HK-2 (cell line): ENCODE measurements at regions not wholly inside any gene's neighbourhood (a gene's known extent, or its start where the extent isn't known, plus 50 kb on each side); places are given as distances from the start of the nearest gene placed in this dataset.

Experiments
- DNase-seq: peaks from one replicate; pipeline ENCODE4 v3.0.0-alpha.2; 2018; ENCODE audit not compliant: unreplicated experiment

DNA sequence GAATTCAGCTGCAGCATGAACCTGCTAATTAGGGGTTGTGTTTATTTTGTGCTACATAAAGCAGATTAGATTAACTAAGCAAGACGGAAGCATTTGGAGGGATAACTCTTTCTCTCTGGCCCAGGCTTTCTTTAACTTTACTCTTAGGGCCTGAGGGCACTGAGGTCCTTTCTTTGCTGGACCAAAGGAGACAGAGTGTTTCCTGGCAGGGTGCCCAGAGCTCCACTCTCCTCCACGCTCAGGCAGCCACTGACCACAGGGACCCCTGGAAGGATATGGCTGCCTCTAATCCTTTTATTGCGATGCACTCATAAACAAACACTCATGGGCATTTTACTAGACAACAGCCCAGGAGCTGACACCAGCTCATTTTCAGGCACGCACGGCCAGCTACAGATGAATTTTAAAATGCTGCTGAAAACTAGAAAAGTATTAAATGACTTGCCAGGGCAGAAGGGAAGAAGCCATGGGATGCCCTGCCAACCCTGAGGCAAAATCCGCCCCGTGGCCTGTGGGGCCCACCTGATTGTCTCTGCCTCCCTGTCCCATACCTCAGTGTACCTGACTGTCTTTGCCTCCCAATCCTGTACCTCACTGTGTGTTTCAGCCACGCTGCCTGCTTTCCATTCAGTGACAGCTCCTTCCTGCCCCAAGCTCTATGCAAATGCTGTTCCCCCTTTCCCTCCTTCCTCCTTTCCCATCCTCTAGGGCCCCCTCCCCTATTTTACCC lies 192.6 kb upstream of the NAV2 start:
- DNase-seq: no peak

DNA sequence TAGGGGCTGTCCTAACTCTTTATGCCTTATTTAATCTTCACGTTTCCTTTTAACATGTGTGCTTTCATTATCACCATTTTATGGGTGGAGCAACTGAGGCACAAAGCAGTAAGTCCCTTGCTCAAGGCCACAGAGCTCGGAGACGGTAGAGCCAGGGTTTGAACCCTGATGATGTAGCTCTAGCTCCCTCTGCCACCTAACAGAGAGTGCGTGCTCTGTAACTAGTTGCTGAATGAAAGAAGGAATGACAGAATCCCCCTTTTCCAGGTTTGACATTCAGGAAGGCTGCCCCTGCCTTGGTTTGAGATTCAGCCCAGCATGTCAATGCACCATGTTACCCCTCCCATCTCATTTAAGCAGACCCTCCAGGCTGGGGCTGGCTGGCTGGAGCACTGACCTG lies 193.3 kb upstream of the NAV2 start:
- DNase-seq: no peak

DNA sequence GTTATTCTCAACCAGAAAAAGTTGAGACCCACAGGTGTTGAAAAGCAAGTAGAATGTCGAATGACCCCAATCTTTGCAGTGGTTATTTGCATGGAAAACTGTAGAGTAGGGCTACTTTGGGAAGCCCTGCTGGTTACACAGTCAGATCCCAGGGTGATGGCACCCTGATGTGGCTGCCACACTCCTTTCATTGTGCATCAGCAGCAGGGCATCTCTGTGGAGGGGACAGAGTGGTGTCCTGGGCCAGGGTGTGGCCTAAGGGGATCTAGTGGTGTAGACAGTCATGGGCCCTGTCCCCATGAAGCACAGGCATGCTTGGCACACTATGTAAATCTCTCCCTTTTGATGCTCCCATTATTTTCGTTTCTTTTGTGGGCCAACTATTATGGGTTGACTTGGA lies 199.4 kb upstream of the NAV2 start:
- no peak for DNase-seq

DNA sequence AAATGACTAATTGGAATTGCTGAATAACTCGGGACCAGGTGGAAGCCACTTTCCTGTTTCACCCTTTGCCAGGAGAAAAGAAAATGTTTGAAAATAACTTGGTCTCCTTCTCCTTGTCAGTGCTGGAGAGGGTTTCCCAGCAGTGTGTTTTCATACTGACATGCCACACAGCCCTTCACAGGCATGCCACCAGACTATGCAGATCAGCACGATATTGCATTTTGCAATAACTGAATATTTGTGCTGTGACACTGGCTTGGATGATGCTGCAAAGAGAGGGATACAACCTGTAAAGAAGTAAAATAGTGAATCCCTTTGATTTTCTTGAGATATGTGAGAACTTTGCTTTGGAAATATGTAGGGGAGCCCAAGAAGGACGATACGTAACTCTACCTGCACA lies 200.0 kb upstream of the NAV2 start:
- DNase-seq: no peak

DNA sequence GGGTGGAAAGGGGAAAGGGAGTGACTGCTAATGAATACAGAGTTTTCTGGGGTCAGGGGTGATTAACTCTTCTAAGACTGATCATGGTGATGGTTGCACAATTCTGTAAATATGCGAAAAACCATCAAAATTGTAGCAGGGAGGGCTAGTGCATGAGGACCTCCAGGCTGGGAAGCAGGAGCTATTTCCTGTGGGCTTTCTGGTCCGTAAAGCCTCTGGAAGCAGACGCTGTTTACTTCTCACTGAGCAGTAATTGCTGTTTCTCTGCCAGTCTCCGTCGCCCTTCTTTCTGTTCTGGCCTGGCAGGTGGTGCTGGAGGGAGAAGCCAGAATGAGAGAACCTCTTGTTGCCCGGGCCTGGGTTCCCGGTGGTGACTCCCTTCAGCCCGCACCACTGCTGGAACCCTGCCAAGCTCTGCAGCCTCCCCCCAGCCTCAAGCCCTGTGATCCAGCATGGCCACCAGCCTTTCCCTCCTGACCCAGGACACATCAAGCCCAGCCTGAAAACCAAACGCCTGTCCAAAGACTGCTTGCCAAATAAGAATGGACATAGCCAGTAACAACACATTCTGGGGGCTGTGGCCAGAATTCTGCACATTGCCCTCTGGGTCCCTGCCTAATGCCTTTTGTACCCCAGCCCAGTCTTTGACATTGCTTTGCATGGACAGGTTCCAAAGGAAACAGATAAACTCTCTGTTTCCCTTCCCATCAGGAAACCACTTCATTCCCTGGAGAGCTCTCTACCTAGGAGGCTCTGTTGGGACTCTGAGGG lies 201.0 kb upstream of the NAV2 start:
- DNase-seq: no peak

DNA sequence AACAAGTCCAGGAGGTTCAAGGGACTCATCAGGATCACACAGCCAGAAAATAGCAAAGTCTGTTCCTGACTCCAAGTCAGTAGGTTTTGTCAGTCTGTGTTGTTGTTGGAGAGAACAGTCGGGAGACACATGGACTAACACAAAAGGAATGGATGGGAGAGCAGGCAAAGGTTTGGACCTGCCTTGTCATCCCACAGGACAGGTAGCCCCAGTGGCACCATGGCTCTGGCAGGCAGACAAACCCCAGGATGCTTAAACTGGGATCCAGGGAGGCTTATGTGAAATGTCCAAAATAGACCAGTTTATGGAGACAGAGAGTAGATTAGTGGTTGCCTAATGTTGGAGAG lies 201.6 kb upstream of the NAV2 start:
- no peak for DNase-seq

DNA sequence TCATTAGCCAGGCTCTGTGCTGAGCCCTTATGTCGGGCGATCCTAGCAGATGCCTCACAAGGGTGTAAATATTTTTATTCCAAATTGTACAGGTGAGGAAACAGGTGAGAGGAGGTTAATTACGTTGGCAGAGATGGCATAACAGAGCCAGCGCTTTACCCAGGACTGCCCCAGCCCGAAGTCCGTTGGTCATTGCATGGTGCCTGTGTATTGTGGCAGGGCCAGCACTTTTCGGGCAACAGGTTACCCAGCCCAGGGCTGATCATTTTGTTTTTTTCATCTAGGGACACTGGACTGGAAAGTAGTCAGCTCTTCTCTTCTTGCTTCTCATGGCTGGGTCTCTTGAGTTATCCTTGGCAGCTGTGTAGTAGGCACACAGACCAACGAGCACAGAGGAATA lies 202.2 kb upstream of the NAV2 start:
- no peak for DNase-seq

DNA sequence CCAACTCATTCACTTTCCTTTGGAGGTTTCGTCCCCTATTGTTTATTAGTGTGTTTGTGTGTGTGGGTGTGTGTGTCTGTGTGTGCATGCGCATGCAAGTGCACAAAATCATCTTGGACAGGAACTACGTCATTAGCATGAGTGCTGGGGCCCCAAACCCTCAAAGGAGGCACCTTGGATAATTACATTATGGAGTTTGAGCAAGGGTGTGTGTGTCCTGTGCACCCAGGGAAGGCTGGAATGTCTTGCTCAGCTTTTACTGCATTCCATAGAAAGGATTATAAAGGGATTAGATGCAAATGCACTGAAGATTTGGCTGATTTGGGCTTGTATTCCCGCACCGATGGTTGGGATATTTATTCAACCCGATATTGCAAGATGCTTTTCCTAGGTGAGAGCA lies 203.4 kb upstream of the NAV2 start:
- no peak for DNase-seq

DNA sequence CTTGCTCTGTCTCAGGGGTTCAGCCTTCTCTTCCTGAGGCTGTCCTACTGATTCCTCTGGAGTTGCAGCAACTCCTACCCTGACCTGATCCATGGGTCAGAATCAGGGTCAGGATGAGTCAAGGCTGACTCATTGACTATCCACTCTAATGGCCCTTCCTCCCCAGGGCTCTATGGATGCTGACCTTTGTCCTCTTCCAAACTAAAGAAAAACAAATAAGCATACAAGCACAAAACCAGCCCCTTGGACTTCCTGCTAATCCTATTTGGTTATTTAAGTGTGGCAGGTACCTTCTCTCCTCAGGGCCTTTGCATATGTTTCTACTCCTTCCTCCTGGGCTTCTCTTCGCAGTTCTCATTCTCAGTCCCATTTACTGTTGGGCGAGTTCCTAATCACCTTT lies 204.5 kb upstream of the NAV2 start:
- DNase-seq: no peak

DNA sequence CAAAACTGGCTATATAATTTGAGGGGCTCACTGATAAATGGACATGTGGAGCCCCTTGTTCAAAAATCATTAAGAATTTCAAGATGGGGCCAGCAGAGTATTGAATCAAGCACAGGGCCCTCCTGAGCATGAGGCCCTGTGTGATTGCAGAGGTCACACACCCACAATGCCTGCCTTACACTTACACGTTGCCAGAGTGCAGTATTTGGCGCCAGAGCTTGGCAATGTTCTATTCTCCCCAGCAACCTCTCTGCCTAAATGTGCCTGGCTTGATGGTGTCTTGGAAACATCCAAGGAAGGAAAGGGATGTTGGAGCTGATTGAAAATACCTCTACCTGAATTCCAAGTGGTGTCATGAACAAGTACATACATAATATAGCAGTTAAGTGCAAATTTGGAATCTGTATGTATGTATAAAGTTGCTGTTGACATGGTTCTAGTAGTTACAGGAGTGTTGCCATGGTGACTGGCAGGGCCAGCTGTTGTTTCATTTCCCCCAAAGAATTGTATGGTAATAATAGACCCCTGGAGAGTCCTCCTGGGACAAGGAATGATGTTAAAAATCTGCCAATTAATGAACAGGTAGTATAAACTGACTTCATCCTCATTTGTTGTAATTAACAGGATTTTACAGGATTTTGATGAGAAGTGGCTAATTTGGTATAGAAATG lies 205.7 kb upstream of the NAV2 start:
- DNase-seq: no peak

DNA sequence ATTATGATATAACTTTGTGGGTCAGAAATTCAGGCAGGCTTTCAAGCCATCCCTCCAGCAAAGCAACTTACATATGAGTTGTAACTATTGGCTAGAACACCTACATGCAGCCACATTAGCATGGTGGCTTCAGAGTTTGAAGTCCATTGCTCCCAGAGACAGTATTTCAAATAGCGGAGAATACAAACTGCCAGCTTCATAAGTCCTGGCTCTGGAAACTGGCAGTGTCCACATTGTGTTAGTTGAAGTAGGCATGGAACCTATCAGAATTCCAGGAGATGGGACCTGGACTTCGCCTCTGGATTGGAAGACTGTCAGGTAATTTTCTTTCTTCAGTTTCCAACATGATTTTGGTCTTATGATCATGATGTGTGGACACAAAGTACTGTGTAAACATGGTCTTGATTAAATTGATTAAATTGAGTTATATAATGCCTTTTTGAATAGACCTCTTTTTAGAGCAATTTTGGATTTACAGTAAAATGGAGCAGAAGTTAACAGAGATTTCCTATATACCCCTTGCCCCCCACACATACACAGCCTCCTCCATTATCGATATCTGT lies 209.9 kb upstream of the NAV2 start:
- no peak for DNase-seq

DNA sequence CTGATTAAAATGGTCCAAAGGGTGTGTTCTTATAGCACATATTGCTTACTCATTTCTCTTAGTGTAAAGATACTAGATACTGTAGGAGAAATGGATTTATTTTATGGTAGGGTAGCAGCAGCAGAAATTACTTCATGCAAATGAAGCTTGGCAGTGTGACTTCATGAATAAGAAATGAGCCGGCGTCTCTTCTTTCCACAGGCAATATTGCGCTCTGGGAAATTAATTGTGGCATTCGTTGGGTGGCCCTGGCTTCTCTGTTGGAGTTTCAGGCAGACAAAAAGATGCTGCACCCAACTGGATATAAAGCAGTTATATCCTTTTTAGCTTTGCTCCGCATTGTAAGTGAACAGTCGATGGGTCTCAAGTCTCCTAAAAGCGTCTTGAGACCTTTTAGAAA lies 211.0 kb upstream of the NAV2 start:
- no peak for DNase-seq

DNA sequence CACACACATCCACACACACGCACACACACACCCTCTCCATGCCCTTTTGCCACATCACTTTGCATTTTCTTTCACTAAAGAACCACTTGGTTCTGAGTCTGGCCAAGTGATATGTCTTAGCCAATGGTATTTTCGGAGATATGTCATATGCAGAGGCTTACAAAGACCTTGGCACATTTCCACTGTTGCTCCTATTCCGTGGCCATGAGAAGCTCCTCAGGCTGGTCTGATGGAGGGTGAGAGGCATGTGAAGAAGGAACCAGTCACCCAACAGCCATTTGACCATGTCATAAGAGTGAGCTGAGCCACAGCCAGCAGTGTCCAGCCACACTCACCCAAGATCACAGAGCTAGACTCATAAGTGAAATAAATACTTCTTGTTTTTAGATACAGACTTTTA lies 212.6 kb upstream of the NAV2 start:
- no peak for DNase-seq

DNA sequence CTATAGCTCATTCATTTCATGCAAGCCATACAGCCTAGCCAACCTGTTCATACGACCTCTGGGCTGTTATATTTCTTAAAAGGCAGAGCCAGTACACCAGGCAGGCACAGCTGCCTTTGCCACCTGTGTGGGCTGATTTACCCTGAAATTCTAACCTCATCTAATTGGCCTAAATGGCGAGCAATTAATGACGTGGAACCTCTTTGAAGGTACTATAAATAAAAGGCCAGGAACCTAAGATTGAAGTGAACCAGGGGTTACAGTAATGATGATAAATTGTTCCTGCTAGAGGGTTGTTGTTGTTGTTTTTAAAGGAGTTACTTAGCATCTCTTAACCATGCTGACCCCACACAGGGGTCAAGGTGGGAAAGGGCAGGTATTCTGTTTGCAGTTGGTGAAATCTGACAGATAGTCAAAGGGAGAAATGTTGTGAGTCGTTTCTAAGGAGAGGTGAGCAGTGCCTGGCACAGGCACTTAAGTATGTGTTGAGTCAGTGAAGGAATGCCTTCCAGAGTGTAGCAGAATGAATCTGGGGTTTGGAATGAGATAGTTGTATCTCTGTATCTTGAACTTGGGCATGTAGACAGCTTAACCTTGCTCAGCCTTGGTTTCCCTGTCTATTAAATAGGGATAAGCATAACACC lies 213.5 kb upstream of the NAV2 start:
- no peak for DNase-seq

DNA sequence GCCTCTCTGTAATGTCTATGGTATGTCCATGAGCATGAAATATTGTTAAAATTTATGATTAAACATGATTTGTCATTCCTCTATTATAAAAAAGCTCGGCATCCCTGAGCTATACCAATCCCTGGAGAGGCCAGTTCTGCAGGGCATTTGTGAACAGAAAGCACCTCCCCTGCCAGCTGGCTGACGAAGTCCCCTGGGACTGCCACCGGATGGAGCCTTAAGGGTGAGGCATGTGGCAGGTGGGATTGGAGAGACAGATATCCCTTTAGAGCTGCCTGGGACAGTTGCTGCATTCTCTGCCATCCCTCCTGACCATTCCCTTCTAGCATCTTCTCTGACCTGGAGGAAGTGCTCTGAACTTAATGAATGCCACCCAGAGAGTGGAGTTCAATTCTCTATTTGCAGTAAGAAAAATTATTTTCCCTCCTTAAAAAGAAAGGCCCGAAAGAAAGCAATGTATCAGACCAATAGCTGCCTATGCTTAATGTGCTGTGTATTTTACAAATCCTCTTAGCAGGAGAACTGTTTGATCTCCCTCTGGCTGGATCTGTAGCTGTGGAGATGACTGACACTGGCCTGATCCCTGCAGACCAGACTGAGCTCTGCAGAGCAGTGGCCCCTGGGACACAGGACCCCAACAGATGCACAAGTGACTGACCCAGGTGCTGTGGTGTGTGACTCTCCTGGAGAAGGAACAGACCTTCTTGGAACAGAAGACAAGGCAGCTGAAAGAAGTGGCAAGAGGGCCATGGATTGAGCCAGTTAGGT lies 219.0 kb upstream of the NAV2 start:
- no peak for DNase-seq

DNA sequence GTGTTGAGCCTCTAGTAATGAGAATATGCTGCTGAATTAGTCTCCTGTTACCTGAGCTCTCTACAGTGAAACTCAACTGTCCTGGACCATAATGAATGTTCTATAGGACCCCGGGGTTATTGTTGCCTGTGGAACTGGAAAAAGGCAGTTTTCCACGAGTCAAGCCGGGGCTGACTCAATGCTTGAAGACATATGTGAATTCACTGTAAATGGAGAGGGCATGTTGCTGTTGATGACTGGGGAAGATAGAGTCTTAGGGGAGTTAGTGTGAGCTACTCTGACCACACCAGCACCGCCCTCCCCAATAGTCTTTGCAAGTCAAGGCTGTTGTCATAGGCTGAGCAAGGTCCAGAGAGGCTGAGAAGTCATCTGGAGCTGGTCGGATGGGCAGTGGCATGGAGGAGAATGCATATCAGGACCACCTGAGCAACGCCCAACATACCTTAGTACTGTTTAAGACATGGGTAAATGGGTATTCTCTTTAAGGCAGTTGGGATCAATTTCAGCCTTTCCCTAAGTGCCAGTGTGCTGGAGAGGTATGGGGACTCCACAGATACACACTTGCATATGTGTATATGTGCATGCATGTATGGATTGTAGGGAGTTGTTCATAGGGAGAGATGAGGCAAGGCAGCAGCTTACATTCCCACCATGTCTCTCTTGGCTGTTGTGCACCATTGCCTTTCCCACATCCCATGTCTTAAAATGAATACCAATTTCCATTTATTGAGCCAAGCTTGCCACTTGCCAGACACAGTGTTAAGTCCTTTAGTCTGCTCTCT lies 230.1 kb upstream of the NAV2 start:
- no peak for DNase-seq

DNA sequence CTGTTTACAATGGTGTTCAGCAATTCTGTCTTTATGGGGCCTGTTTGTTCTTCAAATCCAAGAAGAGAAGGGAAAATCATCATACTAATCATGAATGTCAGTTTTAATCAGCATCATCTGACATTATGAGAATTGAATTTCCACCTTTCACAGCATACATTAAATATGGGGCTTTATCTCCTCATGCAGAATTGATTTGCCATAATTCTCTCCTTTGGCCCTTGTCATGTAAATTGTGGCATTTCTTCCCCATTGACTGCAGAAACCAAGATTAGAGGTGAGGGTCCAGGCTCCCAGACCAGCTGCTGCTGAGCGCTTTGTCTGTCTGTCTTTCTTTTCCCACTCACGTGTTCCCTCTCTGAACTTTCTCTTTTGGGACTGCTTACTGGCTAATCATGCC lies 232.1 kb upstream of the NAV2 start:
- no peak for DNase-seq

DNA sequence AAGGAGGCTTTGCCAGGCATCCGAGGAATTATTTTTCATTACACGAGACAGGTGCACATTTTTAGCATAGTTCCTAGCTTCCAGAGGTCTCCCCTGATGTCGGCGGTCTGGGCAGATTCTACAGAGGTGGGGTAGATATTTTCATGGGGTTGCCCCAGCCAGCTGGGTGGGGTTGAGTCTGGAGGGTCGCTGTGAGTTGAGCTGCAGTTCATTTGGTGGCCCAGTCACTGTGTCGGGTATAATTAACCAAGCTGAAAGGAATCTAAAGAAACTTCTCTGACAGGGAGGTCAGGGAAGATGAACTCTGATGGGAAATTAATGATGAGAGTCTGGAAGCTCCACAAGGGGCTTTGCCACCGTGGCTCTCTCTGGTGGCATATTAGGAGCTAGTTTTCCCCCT lies 233.7 kb upstream of the NAV2 start:
- no peak for DNase-seq

DNA sequence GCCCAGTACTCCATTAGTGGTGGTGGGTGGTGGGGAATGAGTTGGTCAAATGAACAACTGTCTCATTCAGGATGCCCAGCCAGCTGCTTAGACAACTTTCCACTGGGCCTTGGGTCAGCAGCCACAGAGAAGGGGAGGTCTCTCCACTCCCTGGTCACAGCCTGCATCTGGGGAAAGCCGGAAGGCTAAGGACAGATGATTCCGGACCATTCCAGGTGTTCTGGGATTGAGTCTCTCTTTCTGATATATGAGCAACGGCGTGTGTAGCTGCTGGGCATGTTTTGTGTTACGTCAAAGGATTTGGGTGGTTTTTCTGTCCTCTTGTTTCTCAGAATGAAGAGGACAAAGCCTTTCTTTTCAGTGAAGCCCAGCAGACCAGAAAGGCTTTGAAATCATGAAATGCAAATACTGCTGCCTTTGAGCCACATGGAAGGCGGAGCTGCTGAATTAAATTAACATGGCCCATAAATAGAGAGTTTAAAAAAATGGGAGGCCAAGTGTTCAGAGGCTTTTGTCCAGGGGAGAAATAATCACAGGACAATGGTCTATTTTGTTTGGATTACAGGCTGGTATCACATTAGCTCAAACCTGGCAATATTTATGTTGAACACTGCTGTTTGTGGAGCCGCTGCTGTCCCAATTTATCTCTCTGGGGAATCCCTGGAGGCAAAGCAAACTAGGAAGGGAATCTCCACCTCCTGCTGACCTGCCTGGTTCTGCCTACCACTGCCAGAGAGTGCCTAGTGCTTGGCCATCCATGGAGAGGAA lies 234.4 kb upstream of the E2F8 start:
- no peak for DNase-seq

DNA sequence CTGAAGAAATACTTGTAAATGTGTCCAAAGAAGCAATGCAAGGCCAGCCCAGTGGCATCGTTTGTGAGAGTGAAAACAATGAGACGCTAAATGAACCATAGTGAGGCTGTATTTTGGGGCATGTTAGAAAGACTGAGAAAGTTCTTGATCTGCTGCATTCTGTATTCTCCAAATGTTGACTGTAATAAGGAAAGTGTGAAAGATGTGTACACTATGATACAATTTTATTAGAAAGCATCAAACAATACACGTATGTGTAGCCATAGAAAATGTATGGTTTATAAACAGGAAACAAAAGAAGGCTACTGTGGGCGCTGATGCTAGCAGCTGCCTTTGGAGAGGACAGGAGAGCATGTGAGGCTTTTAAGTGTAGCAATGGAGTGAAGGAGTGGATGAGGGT lies 233.5 kb upstream of the E2F8 start:
- DNase-seq: no peak
